ENCODE measurements at regions not wholly inside any gene's neighbourhood (a gene's known extent, or its start where the extent isn't known, plus 50 kb on each side); places are given as distances from the start of the nearest gene placed in this dataset.

DNA sequence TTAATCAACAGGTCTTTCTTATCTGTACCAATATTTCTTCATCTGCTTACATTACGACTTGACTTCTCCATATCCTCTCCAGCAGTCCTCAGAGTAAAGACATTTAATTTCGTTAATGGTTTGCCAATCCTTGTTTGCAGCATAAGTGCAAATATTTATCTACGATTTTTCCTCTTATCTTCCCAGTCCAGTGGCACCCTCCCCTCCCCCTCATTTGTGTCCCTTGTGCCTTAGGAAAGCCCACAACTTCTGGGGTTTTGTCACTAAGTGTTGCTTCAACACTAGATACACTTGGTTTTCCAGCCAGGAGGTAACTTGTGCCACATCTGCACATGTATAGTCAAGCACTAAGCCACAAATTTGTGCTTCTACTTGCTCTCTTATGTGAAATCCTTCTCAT lies 327.2 kb downstream of the CBLN4 start:
- TF ChIP-seq YY1 (IDR thresholded peaks at IDR 0.05; ENCODE audit: insufficient read depth, insufficient read length) (no peak), ZNF274 (IDR thresholded peaks at IDR 0.05; ENCODE audit: low read depth, low read length) (no peak), SUZ12 (IDR thresholded peaks at IDR 0.05; ENCODE audit: extremely low read depth, insufficient read depth, insufficient read length) (no peak)
